GM19463 (cell line): ENCODE measurements at regions not wholly inside any gene's neighbourhood (a gene's known extent, or its start where the extent isn't known, plus 50 kb on each side); places are given as distances from the start of the nearest gene placed in this dataset.

Experiments
- ATAC-seq: cut with Tn5 transposase; IDR thresholded peaks from one replicate; pipeline ENCODE4 v1.9.1; 2021; ENCODE audit warnings: mild to moderate bottlenecking, moderate library complexity; ENCODE audit not compliant: unreplicated experiment

DNA sequence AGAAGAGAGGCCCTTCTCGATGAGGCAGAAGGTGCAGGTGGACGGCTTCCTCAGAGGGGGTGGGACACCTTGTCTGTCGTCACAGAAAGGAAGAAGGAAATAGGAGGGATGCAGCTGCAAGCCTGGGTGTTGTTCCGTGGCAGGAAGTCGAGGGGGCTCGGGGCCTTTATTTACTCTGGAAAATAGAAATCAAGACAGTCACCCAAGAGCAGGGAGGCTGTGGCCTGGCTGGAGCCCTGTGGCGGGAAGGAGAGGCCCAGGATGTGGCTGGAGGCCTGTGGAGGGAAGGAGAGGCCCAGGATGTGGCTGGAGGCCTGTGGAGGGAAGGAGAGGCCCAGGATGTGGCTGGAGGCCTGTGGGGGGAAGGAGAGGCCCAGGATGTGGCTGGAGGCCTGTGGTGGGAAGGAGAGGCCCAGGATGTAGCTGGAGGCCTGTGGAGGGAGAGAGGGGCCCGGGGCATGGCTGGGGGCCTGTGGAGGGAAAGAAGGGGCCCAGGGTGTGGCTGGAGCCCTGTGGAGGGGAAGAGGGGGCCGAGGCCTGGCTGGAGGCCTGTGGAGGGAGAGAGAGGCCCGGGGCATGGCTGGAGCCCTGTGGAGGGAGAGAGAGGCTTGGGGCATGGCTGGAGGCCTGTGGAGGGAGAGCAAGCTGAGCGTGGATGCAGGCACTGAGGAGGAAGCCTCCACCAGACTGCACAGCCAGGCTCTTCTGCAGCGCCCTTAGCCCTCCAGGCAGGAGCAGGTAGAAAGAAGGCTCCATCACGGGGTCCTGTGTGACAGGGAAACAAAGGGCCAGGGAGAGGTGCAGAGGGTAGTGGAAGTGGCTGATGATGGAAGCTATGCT, 97.3 kb upstream of the SFMBT2 start:
- no peak for ATAC-seq

DNA sequence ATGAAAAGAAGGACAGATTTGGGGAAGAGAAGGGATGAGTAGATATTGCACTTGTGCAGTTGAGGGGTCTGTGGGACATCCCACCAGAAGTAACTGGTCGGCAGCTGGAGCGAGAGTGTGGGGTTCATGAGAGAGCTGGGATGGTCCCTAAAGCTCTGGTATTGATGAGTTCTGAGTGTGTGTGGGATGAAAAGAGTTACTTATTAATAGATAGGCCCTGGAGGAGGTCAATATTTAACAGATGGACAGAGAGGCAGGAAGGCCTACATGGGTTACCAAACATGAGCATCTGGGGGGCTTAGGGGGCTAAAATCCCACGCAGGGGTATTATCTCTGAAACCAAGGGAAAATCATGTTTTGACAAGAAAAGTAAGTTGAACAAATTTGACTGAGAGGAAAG, 95.7 kb upstream of the SFMBT2 start:
- no peak for ATAC-seq

DNA sequence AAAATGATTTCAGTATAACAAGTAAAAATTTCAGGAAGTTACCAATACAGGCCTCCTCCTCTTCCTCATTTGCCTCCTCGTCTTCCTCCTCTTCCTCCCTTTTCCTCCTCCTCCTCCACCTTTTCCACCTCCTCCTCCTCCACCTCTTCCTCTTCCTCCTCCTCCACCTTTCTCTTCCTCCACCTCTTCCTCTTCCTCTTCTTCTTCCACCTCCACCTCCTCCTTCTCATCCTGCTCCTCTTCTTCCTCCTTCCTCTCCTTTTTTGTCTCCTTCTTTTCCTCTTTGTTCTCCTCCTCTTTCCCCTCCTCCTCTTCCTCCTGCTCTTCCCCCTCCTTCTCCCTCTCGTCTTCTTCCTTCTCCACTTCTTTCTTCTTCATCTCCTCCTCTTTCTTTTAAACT, 94.4 kb upstream of the SFMBT2 start:
- no peak for ATAC-seq

DNA sequence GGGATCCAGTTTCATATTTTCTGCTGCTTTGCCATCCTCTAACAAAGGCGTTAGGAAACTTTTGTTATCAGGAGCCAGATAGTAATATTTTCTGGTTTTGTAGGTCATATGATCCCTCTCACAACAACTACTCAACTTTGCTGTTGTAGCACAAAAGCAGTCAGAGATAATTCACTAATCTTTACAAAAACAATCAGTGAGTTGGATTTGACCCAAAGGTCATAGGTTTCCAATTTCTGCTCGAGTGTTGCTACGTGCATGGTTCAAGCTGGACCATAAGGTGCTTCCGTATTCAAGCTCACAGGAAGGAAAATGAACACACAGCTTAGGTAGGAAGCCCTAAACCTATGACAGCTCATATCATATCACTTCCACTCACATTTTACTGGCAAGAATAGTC, 92.4 kb upstream of the SFMBT2 start:
- ATAC-seq: no peak

DNA sequence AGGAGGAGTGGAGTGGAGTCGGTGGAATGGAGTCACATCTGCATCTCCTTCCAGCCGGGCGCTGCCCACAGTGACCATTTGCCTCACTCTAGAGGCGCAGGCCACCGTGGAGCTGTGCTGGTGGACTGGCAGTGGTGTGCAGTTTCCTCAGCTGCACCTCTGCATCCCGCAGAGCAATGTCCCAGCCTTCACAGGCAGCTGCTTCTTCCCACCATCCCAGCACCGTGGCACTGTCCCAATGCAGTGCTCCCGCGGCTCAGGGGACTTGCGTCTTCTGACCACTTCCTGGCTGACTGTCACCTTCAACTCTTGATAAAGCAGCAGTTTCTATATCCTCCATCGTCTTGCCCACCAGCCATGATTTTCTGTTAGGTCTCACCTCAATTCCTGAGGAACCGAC, 90.3 kb upstream of the SFMBT2 start:
- ATAC-seq: no peak

DNA sequence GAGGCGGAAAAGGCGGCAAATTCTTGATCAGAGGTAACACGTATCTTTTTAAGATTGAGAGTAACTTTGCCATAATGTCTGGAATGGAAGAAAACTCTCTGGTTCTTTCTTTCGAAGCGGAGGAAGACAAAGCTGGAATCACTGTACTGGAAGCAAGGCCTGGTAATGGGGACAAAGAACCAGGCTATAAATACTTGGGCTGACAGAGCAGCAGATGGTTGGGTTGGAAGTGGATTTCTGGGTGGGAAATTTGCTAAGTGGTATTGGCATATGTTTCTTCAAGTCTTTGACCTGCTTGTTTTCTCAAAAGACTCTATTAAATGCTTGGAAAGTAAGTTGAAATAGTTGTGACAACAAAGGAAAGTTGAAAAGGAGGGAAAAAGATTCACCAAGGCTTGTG, 87.3 kb upstream of the SFMBT2 start:
- ATAC-seq: no peak

DNA sequence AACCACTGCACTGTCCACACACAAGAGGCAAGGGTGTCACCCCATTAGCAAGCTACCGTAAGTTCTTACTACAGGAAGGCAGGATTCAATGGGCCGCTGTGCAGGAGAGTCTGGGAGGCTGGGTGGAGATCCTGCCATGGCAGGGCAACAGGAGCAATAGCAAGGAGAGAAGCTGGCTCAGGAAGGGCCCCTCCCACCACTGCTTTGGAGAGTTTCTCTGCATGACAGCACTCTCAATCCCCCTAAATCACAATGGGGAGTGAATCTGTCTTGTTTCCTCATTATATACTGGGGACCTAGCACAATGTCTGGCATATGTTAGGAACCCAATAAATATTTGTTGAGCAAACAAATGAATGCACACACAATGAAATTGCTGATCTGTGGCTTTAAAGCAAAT, 83.2 kb upstream of the SFMBT2 start:
- ATAC-seq: no peak

DNA sequence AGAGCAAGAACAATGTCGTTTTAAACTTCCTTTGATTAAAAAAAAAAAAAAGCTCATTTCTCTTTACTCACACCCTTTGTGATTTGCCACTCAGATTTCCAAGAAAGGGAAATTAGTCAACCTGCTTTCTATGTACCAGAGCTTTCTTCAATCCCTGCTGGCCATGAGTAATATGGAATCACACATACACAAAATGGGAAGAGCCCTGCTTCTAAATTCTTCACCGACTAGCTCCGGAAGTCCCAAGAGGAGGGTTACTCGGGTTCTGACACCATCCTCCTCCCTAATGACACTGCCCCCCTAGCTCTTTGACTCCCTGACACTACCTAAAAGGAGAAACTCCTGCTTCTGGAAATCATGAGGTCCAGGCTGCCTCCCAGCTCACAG, 81.8 kb upstream of the SFMBT2 start:
- ATAC-seq: peak; percentile 11

DNA sequence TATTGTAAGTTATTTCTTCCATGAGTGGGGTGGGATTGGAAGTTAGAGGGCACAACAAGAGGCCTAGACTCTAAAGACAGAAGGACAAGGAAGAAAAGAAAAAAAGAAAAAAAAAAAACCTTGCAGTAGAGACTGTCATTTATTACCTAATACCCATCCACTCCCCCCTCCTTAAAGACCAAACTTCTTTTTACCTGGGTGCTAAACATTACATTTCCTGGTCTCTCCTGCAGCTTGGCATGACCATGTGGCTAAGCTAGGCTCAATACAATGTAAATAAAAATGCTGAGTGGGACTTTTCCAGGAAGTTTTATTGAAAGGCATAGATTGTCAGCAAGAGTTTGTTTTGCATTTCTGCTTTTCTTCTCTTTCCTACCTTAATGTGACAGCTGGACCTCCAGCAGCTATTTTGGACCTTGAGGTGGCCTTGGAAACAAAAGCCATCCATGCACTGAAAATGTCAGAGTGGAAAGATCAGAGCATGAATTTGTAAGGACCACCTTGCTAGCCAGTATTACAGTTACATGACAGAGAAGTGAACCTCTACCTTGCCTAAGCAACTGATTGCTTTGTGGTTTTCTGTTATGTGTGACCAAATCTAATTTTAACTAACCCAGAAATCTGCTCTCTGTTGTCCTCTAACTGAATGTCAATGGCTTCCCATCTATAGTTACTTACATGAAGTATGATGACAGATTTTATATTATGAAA, 81.3 kb upstream of the SFMBT2 start:
- ATAC-seq: peak; percentile 87

DNA sequence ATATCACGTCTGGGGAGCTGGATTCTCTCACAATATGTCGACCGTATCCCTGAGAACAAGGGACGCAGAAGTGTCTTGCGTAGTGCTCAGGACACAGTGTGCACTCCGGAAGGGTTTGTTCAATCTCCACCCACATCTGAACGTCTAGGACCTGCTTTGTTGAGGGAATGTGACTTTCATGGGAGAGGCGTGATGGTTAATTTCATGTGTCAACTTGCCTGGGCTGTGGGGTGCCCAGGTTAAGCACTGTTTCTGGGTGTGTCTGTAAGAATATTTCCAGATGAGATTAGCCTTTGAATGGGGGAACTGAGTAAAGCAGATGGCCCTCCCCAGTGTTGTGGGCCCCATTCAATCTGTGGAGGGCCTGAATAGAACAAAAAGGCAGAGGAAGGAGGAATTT, 80.4 kb upstream of the SFMBT2 start:
- no peak for ATAC-seq

DNA sequence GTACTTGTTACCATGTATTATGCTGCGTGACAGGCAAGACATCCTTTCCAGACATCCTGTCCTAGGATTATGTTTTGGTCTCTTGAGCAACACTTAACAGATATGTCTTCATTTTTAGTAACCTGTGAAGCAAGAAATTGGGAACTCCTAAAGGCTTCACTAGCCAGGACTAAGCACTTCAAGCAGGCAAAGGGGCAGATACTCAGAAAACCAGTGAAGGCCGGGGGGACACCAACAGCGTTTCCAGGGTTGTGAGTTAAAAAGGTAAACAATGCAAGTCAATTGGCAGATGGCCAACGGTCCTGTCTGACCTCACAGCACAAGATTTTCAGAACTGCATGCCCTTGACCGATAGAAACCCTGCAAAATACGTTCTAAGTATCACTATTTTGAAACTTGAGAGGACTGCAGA, 77.6 kb upstream of the SFMBT2 start:
- ATAC-seq: no peak

DNA sequence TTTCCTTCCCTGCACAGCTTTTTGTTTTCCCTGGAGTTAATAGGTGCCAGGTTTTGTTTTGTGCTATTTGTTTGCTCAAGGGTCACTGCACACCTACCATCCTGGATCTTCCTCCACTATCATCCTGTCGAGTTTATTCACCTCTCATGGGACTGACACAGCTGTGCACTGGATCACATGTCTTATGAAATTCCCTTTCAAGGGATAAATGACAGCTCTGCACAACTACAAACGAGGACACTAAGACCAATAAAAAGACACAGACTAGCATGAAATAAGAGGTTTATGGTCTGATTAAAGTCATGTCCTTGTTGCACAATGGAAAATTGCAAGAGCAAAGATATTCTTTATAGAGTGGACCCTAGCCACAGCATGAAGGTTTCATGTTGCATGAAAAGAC, 76.7 kb upstream of the SFMBT2 start:
- no peak for ATAC-seq

DNA sequence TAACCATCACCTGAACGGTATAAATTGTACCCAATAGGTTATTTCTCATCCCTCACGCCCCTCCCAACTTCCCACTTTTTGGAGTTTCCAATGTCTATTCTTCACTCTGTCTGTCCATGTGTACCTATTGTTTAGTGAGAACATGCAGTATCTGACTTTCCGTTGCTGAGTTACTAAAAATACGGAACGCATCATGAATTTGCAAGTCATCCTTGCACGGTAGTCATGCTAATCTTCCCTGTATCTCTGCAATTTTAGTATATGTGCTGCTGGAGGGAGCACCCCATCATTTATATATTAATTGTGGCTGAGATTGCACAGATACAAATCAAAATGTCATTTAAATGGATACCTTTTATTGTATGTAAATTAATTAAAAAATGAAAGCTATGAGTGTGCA, 75.7 kb upstream of the SFMBT2 start:
- ATAC-seq: no peak

DNA sequence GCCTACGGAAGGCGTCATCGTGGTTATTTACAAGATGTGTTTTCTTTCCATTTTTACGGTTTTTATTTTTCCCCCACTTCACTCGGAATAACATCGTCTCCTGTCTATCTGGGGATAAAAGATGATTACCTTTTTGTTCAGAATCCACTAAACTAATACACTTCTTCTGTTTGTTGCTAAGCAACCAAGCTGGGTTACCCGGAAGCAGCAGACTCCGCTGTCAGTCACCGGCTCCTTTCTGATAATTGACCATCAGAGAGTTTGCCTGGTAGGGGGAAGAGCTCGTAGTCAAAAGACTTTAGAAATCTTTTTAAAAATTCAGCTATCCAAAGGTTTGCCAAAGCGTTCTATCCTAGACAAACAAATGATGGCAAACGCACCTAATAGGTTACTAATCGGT, 75.0 kb upstream of the SFMBT2 start:
- no peak for ATAC-seq

DNA sequence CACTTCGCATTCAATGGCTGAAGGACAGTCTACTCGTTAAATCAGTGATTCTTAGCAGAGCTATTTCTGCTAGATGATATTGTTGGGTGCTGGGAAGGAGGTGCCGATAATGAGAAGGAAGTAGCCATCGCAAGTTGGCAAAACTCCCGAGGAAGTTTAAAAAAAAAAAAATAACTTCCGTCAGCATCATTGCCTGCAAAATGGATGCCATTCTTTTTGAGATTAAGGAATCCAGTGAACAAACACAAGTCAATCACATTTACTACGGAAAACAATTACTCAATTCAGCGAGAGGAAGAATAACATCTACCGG, 74.4 kb upstream of the SFMBT2 start:
- no peak for ATAC-seq

DNA sequence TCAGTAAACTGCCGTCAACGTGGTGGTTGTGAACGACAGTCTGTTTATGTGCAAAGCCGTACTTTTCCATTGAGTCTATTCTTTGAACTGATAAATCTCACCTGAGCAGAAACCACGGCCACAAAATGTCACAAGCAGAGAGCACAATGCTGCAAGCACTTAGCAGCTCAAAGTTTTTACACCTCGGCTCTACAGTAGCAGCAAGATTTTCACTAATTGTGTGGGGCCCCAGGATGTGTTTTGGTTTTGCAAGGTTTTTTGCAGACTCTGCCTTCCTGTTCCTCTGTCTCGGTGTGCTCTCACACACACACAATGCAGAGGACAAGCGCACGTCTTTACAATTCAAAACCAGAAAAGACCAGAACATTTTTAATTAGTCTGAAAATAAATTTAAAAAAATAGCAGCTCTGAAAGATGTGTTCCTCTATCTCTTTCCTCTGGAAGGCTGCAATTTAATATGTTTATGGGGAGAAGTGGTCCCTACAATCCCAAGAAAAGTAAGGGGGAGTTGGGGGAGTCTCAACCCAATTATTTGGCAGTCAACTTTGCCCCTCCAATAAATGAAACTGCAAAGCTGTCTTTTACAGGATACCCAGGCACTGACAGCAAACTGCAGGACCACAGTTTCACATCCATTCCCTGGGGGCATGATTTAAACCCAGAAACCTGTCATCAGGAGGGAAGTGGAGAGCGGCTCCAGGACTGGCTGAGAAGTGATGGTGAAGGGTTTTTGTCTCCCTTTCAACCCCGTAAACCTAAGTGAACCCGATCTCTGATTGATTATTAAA, 73.8 kb upstream of the SFMBT2 start:
- ATAC-seq: peak; percentile 63

DNA sequence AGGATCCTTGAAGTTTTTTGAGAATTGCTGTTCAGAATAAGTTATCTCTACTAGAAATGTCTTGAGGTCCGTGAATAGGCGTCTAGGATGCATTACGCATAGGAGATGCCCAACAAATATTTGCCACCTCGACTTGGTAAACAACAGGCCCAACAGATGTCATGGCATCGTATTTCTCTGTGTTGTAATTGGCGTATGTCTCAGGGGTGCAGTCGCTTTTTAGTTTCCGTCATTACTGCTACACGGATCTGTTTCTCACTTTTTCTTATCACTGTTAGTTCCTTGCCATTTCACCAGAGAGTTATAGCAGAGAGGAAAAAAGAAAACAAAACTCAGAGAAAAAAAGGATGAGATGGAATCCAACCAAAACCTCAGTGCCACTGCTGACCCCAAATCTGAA, 73.0 kb upstream of the SFMBT2 start:
- no peak for ATAC-seq

DNA sequence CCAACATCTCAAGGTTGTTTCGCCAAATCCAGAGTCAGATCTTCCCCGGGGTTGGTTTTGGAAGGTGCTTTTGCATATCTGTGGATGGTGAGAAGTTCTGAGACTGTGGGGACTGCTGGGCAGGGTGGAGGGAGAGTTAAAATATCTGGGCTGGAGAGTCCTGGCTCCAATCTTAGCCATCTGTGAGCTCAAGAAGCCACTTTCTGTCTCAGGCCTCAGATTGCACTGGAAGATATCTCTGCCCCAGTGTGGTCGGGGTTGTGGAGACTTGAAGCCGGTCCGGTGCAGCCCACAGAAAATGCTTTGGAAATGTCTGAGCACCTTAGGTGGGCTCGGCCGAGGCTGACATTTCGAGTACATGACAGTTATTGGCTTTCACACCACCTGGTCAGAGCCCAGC, 72.2 kb upstream of the SFMBT2 start:
- ATAC-seq: no peak

DNA sequence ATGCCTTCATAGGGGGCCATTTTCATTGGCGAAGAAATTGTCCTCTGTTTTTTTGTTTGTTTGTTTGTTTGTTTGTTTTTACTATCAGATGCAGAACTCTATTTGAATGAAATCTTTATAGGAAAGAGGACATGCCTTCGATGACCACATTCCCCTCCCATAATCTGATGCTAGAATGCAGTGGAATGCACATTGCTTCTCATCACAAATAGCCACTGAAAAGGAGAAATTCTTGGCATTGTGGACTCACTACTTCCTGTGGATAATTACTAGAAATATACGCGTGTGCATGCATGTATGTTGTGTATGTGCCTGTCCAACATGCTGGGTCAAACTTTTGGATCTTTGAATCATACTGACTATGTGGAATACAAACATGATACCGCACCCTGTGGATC, 70.5 kb upstream of the SFMBT2 start:
- ATAC-seq: no peak

DNA sequence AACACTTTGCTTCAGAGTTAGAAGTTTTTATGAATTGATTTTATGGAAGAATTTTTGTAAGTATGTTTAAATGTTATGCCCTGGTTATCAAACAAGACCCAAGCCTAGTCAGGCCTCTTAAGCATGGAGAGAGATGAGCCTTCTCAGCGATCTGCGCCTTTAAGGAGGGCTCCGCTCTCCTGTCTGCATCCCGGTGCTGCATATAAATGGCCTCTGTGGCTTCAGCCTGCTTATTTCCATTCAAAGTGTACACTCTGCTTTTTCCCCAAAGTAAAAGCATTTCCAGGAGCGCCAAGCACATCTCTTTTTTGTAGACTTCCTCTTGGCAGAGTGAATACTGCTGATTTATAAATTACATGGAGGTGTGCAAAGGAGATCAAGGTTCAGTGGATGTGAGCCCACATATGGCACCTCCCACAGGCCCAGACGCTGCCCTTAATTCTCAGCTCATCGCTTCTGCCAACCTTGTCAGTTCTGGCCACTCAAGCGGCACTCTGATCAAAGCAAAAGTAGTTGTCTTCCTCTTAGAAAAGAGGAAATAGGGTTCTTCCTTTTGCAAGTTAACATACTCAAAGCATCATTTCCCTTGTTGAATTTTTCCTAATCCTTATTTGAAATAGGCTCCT, 70.0 kb upstream of the SFMBT2 start:
- peak; percentile 57 for ATAC-seq

DNA sequence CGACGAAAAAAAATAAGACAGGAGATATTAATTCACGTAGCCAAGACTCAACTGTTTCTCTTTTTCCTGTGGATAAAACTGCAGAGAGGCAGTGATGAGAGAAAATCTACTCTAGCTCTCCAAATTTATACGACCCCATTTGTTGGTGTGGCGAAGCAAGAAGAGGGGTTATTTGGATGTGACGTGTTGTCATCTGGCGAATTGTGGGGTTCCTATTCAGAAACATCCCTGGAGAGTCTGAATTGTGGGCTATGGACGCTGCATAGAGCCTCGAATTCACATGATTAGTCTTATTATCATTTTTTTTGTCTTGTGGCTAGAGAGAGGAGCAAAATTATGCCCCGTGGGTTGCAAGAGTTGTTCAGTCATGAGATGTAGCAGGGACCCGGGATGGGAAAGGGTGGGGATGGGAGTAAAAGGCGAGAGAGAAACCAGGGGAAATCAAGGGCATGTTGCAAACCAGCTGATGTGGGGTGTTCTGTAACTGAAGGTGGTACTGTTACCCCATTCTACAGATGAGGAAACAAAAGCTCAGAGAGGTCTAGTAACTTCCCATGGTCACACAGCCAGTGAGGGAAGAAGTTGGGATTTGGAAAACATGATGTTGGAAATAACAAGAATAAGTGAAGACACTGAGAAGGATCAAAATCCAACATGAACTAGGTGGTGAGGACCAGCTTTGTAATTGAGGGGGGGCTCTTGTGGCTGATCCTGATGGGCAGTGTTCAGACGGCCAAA, 69.2 kb upstream of the SFMBT2 start:
- no peak for ATAC-seq
